IMR-90 (cell line): ENCODE measurements at regions not wholly inside any gene's neighbourhood (a gene's known extent, or its start where the extent isn't known, plus 50 kb on each side); places are given as distances from the start of the nearest gene placed in this dataset.

Source experiments
- ATAC-seq: fragments of 200-7000 bp; cut with Tn5 transposase; 2 replicates; pipeline ENCODE4 v1.9.1; 2020; ENCODE audit warnings: low read depth, mild to moderate bottlenecking, moderate library complexity
- BruUV-seq: library from RNA; stranded (reverse); fragments of 400-500 nt; replicated peaks from 2 replicates; lab custom pipeline; 2021; lab: Mats Ljungman, UMichigan
- CTCF ChIA-PET: fragments of 300-600 bp; formaldehyde crosslinking; extraction: SDS; loops from one replicate; lab custom pipeline; 2021; ENCODE audit warnings: antibody characterized with exemption; lab: Yijun Ruan, JAX
- POLR2A ChIA-PET: fragments of 300-600 bp; sonication (Branson Sonifier 250); formaldehyde crosslinking; loops from one replicate; lab custom pipeline; 2022; ENCODE audit warnings: antibody characterized with exemption; ENCODE audit not compliant: unreplicated experiment; lab: Charles Lee
- DNase-seq: peaks from one replicate; pipeline ENCODE4 v3.0.0; 2013
- H2AFZ ChIP-seq: replicated peaks from 2 replicates; pipeline ENCODE3; 2013; ENCODE audit warnings: low read length, mild to moderate bottlenecking; ENCODE audit not compliant: poor library complexity
- H2AK5ac ChIP-seq: 2 replicates; pipeline ENCODE4 v1.6.1; 2013; ENCODE audit warnings: low read depth, low read length, inconsistent platforms
- H2AK9ac ChIP-seq: replicated peaks from 2 replicates; pipeline ENCODE3; 2013; ENCODE audit warnings: mild to moderate bottlenecking, low read depth, low read length, moderate library complexity; ENCODE audit not compliant: poor library complexity
- H2BK120ac ChIP-seq: 2 replicates; pipeline ENCODE4 v1.6.1; 2013; ENCODE audit warnings: low read depth, low read length, inconsistent platforms
- H2BK15ac ChIP-seq: 3 replicates; pipeline ENCODE4 v1.6.1; 2013; ENCODE audit warnings: low read depth, low read length, inconsistent platforms
- H2BK20ac ChIP-seq: 2 replicates; pipeline ENCODE4 v1.6.1; 2013; ENCODE audit warnings: low read depth, mild to moderate bottlenecking, inconsistent platforms, low read length, moderate library complexity
- H2BK5ac ChIP-seq: 2 replicates; pipeline ENCODE4 v1.6.1; 2013; ENCODE audit warnings: mild to moderate bottlenecking, low read depth, low read length, inconsistent platforms; ENCODE audit not compliant: poor library complexity, severe bottlenecking
- H3K14ac ChIP-seq: replicated peaks from 2 replicates; pipeline ENCODE4 v1.6.1; 2013; ENCODE audit warnings: low read depth, low read length, inconsistent platforms
- H3K18ac ChIP-seq: 2 replicates; pipeline ENCODE4 v1.6.1; 2013; ENCODE audit warnings: low read depth, low read length, control low read depth
- H3K23ac ChIP-seq: 2 replicates; pipeline ENCODE4 v1.6.1; 2013; ENCODE audit warnings: low read depth, low read length, inconsistent platforms
- H3K27ac ChIP-seq: 2 replicates; pipeline ENCODE4 v1.5.1; 2013; ENCODE audit warnings: mild to moderate bottlenecking, control low read depth, low read length; ENCODE audit not compliant: insufficient read depth
- H3K27me3 ChIP-seq: 2 replicates; pipeline ENCODE4 v1.6.1; 2013; ENCODE audit warnings: low read length; ENCODE audit not compliant: control insufficient read depth, insufficient read depth
- H3K36me3 ChIP-seq: 2 replicates; pipeline ENCODE4 v1.6.1; 2013; ENCODE audit warnings: low read length, mixed read lengths; ENCODE audit not compliant: control insufficient read depth, insufficient read depth
- H3K4ac ChIP-seq: 2 replicates; pipeline ENCODE4 v1.6.1; 2013; ENCODE audit warnings: low read depth, low read length, inconsistent platforms
- H3K4me1 ChIP-seq: 2 replicates; pipeline ENCODE4 v1.6.1; 2013; ENCODE audit warnings: low read length, mixed read lengths; ENCODE audit not compliant: control insufficient read depth, insufficient read depth
- H3K4me2 ChIP-seq: 2 replicates; pipeline ENCODE4 v1.6.1; 2013; ENCODE audit warnings: low read depth, mild to moderate bottlenecking, control low read depth, low read length, moderate library complexity
- H3K4me3 ChIP-seq: 2 replicates; pipeline ENCODE4 v1.5.1; 2013; ENCODE audit warnings: low read depth, mild to moderate bottlenecking, control low read depth, low read length, moderate library complexity; ENCODE audit not compliant: insufficient read depth
- H3K56ac ChIP-seq: 2 replicates; pipeline ENCODE4 v1.6.1; 2013; ENCODE audit warnings: low read length, inconsistent platforms; ENCODE audit not compliant: insufficient read depth; ENCODE audit errors: extremely low read depth
- H3K79me1 ChIP-seq, 2 experiments: 2 replicates each; pipeline ENCODE4 v1.6.1; 2013; ENCODE audit warnings: low read length in 2 of 2, inconsistent platforms in 1 of 2, low read depth in 1 of 2
- H3K9ac ChIP-seq: 2 replicates; pipeline ENCODE4 v1.6.1; 2013; ENCODE audit warnings: low read depth, low read length, control low read depth
- H3K9me1 ChIP-seq: 2 replicates; pipeline ENCODE4 v1.6.1; 2013; ENCODE audit warnings: low read length, inconsistent platforms; ENCODE audit not compliant: insufficient read depth
- H3K9me3 ChIP-seq: 2 replicates; pipeline ENCODE4 v1.6.1; 2013; ENCODE audit warnings: low read length; ENCODE audit not compliant: control insufficient read depth, insufficient read depth
- H4K20me1 ChIP-seq: 2 replicates; pipeline ENCODE4 v1.6.1; 2013; ENCODE audit warnings: low read length, inconsistent platforms; ENCODE audit not compliant: insufficient read depth
- H4K5ac ChIP-seq: 2 replicates; pipeline ENCODE4 v1.6.1; 2013; ENCODE audit warnings: mild to moderate bottlenecking, low read depth, low read length, control low read depth
- H4K8ac ChIP-seq, 2 experiments: 2 replicates each; pipeline ENCODE4 v1.6.1; 2013; ENCODE audit warnings: low read depth in 2 of 2, low read length in 2 of 2, control low read depth in 1 of 2, inconsistent platforms in 1 of 2
- H4K91ac ChIP-seq: 2 replicates; pipeline ENCODE4 v1.6.1; 2013; ENCODE audit warnings: low read depth, low read length, inconsistent platforms; ENCODE audit not compliant: insufficient read depth
- CEBPB ChIP-seq: IDR thresholded peaks from 2 replicates; pipeline ENCODE4 v1.6.1; 2012; ENCODE audit warnings: low read depth, low read length, improper control_type of control experiment
- CTCF ChIP-seq: conservative IDR thresholded peaks from 2 replicates; pipeline ENCODE4 v1.5.1; 2012; ENCODE audit warnings: mild to moderate bottlenecking, low read depth, low read length, improper control_type of control experiment
- WGBS, 2 experiments: methylation state at CpG; one replicate each; pipeline versions ENCODE4 v1.1.5 to v1.1.7; 2013; ENCODE audit warnings: missing lambda C conversion rate in 2 of 2; ENCODE audit not compliant: insufficient read length in 1 of 2; ENCODE audit errors: extremely low coverage in 2 of 2; 5-methylcytosine and 5-hydroxymethylcytosine counted together
- dilution Hi-C: fragments of 300-500 bp; cut with HindIII; formaldehyde crosslinking; loops from one replicate; pipeline ENCODE4 v1.14.3; 2018; ENCODE audit warnings: low sequenced_read_pairs; ENCODE audit not compliant: unreplicated experiment
- in situ Hi-C: fragments of 300-500 bp; cut with MboI; formaldehyde crosslinking; loops from 3 replicates; pipeline ENCODE4 v1.14.3; 2019; ENCODE audit warnings: low sequenced_read_pairs, inconsistent platforms, mixed read lengths
- intact Hi-C: fragments of 100-400 bp; cut with micrococcal nuclease; formaldehyde crosslinking; loops from 2 replicates; pipeline ENCODE4 v1.10.0; 2022

GRCh38 chr3:153001210-153002078 lies 160.6 kb upstream of the RAP2B start:
- POLR2A ChIA-PET: no interaction called here
- no peak for ATAC-seq

More at GRCh38 chr3:153001210-153002078, 160.6 kb upstream of the RAP2B start:
- Histone ChIP-seq H3K4me3 (no peak overlapping the region), H2BK120ac (no peak overlapping the region), H3K56ac (no peak overlapping the region), H4K20me1 (no peaks in the 10 kb centered on the region), H3K4me1 (no peaks in the 10 kb centered on the region), H3K27ac (no peak overlapping the region), H2AK9ac (no peak overlapping the region), H3K27me3 (no peaks in the 10 kb centered on the region), H3K18ac (no peak overlapping the region), H4K5ac (no peak overlapping the region), H3K9me1 (no peaks in the 10 kb centered on the region), H2AK5ac (no peak overlapping the region), H2BK20ac (no peak overlapping the region), H3K9me3 (no peaks in the 10 kb centered on the region), H2AFZ (no peak overlapping the region), H3K36me3 (no peaks in the 10 kb centered on the region), H4K91ac (no peak overlapping the region), H4K8ac (no peak overlapping the region), H2BK5ac (no peak overlapping the region), H3K9ac (no peak overlapping the region), H3K79me1 (no peaks in the 10 kb centered on the region), H3K4me2 (no peak overlapping the region), H3K14ac (no peak overlapping the region), H2BK15ac (no peak overlapping the region), H3K23ac (no peak overlapping the region), H3K4ac (no peak overlapping the region)
- in situ Hi-C loops (loop anchor here (25.0 kb wide), 2 partner anchors 986 to 1236 kb away; no protein-coding TSS in a partner anchor), intact Hi-C loops (no loop called here), dilution Hi-C loops (no loop called here)
- no peak for TF ChIP-seq CTCF
- TF ChIP-seq CEBPB: no peak
- WGBS, 2 experiments: no CpG with 5 or more reads among the region's 4 CpGs
- CTCF ChIA-PET: no interaction called here
- no peak for DNase-seq
- BruUV-seq: no TSS peak
